Common myeloid progenitor, CD34-positive (primary cell): ENCODE measurements at regions not wholly inside any gene's neighbourhood (a gene's known extent, or its start where the extent isn't known, plus 50 kb on each side); places are given as distances from the start of the nearest gene placed in this dataset.

Source experiments
- CTCF ChIA-PET: fragments of 350-600 bp; sonication (Branson Sonifier 250); formaldehyde crosslinking; loops from one replicate; lab custom pipeline; 2021; ENCODE audit warnings: antibody characterized with exemption; lab: Charles Lee
- POLR2A ChIA-PET: fragments of 350-600 bp; sonication (Branson Sonifier 250); formaldehyde crosslinking; loops from one replicate; lab custom pipeline; 2021; ENCODE audit warnings: antibody characterized with exemption; lab: Charles Lee
- DNase-seq, 3 donors: peaks; one replicate each; pipeline versions ENCODE4 v3.0.0 to v3.0.0-alpha.2; 2013
- H3K27ac ChIP-seq, 2 experiments: 1 replicate in 1 of 2; 2 replicates in 1 of 2; pipeline ENCODE4 v1.7.0; 2013; ENCODE audit warnings: inconsistent platforms in 2 of 2, low read length in 2 of 2, mild to moderate bottlenecking in 2 of 2, low read depth in 1 of 2, moderate library complexity in 1 of 2; ENCODE audit not compliant: severe bottlenecking in 2 of 2, insufficient read depth in 1 of 2, poor library complexity in 1 of 2
- H3K27me3 ChIP-seq, 5 experiments: replicated peaks in 2 of 5; 1 replicate in 3 of 5; 2 replicates in 2 of 5; pipeline versions ENCODE4 v1.6.1 to v1.7.0; 2013; ENCODE audit warnings: low read length in 4 of 5, mild to moderate bottlenecking in 2 of 5, moderate library complexity in 2 of 5, inconsistent platforms in 1 of 5; ENCODE audit not compliant: insufficient read depth in 5 of 5, control insufficient read depth in 4 of 5
- H3K36me3 ChIP-seq, 4 experiments: 1 replicate in 2 of 4; 2 replicates in 2 of 4; pipeline versions ENCODE4 v1.6.1 to v1.7.0; 2013; ENCODE audit warnings: low read length in 3 of 4, control low read depth in 1 of 4, mild to moderate bottlenecking in 1 of 4; ENCODE audit not compliant: control insufficient read depth in 4 of 4, insufficient read depth in 4 of 4
- H3K4me1 ChIP-seq, 4 experiments: 1 replicate in 3 of 4; 2 replicates in 1 of 4; pipeline versions ENCODE4 v1.6.1 to v1.7.1; 2013; ENCODE audit warnings: low read length in 3 of 4, mild to moderate bottlenecking in 3 of 4, control low read depth in 1 of 4, inconsistent platforms in 1 of 4, moderate library complexity in 1 of 4; ENCODE audit not compliant: control insufficient read depth in 4 of 4, insufficient read depth in 4 of 4; ENCODE audit errors: control extremely low read depth in 1 of 4
- H3K4me3 ChIP-seq, 7 experiments: 1 replicate in 4 of 7; 2 replicates in 3 of 7; pipeline versions ENCODE4 v1.5.1 to v1.7.0; 2013; ENCODE audit warnings: mild to moderate bottlenecking in 7 of 7, low read length in 6 of 7, moderate library complexity in 6 of 7, inconsistent platforms in 2 of 7, low read depth in 2 of 7, control low read depth in 1 of 7; ENCODE audit not compliant: insufficient read depth in 4 of 7, control insufficient read depth in 1 of 7; ENCODE audit errors: extremely low read depth in 1 of 7
- H3K9me3 ChIP-seq, 5 experiments: 1 replicate in 4 of 5; 2 replicates in 1 of 5; pipeline versions ENCODE4 v1.6.1 to v1.7.1; 2013; ENCODE audit warnings: low read length in 4 of 5, mild to moderate bottlenecking in 2 of 5, inconsistent platforms in 1 of 5, low read depth in 1 of 5, moderate library complexity in 1 of 5; ENCODE audit not compliant: control insufficient read depth in 4 of 5, insufficient read depth in 2 of 5; ENCODE audit errors: control extremely low read depth in 1 of 5
- WGBS: methylation state at CpG from one replicate; pipeline ENCODE4 v1.1.5; 2013; ENCODE audit not compliant: insufficient coverage; 5-methylcytosine and 5-hydroxymethylcytosine counted together

DNA sequence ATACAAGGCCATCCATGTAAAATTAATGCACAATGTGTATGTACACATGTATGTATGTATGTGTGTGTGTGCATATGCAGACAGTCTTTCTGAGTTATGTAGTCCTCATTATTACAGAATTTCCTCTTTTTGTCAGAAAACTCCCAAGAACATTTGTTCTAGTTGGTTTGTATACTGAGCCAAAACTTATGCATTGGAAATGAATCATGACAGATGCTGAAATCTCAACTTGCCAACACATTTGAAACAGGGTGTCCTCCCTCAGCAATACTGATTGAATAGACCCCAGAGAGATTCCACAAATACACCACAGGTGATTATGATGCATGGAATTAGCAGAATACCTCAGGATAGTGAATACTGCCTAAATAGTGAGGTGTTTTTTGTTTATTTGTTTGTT lies 472.9 kb upstream of the PCDH15 start:
- Histone ChIP-seq H3K9me3 (no peaks in the 10 kb centered on the region), H3K4me3 (no peak overlapping the region), H3K36me3 (no peaks in the 10 kb centered on the region), H3K4me1 (no peaks in the 10 kb centered on the region), H3K27ac (no peak overlapping the region), H3K27me3 (no peaks in the 10 kb centered on the region)
- ChIA-PET POLR2A (no interaction called here), CTCF (no interaction called here)
- no peak for DNase-seq

GRCh38 chr10:55272886-55273285 lies 471.9 kb upstream of the PCDH15 start:
- H3K36me3 ChIP-seq = no peaks in the 10 kb centered on the region
- ChIA-PET POLR2A (no interaction called here), CTCF (no interaction called here)
- no peaks in the 10 kb centered on the region for H3K27me3 ChIP-seq
- DNase-seq = no peak
- H3K4me1 ChIP-seq = no peaks in the 10 kb centered on the region
- H3K27ac ChIP-seq = no peak overlapping the region
- H3K9me3 ChIP-seq = no peaks in the 10 kb centered on the region
- no peak overlapping the region for H3K4me3 ChIP-seq
- 100% methylated on average over 1 of the region's 3 CpGs for WGBS

- Histone ChIP-seq H3K36me3 (no peaks in the 10 kb centered on the region), H3K4me3 (no peak overlapping the region), H3K27me3 (no peaks in the 10 kb centered on the region), H3K27ac (no peak overlapping the region), H3K4me1 (no peaks in the 10 kb centered on the region), H3K9me3 (no peaks in the 10 kb centered on the region)
- ChIA-PET CTCF (no interaction called here), POLR2A (no interaction called here)
- WGBS = 96% methylated on average over 4 of the region's 4 CpGs
- no peak for DNase-seq
Observed at GRCh38 chr10:55266797-55267196, 465.8 kb upstream of the PCDH15 start.

GRCh38 chr10:55263327-55263726 lies 462.3 kb upstream of the PCDH15 start:
- Histone ChIP-seq H3K36me3 (no peaks in the 10 kb centered on the region), H3K4me3 (no peak overlapping the region), H3K9me3 (no peaks in the 10 kb centered on the region), H3K27me3 (no peaks in the 10 kb centered on the region), H3K27ac (no peak overlapping the region), H3K4me1 (no peaks in the 10 kb centered on the region)
- no peak for DNase-seq
- ChIA-PET CTCF (interaction anchor here (1.1 kb wide), 1 partner anchor 15 kb away, joined by 3 read pairs; no protein-coding TSS in a partner anchor), POLR2A (no interaction called here)
- WGBS = 94% methylated on average over 2 of the region's 5 CpGs

GRCh38 chr10:55242544-55242943 lies 441.5 kb upstream of the PCDH15 start:
- ChIA-PET POLR2A (no interaction called here), CTCF (no interaction called here)
- no peaks in the 10 kb centered on the region for H3K36me3 ChIP-seq
- H3K27ac ChIP-seq = no peak overlapping the region
- DNase-seq = no peak
- no peaks in the 10 kb centered on the region for H3K4me1 ChIP-seq
- H3K9me3 ChIP-seq = no peaks in the 10 kb centered on the region
- no peak overlapping the region for H3K4me3 ChIP-seq
- 90% methylated on average over 2 of the region's 6 CpGs for WGBS
- H3K27me3 ChIP-seq = no peaks in the 10 kb centered on the region

- ChIA-PET CTCF (no interaction called here), POLR2A (no interaction called here)
- no peak overlapping the region for H3K27ac ChIP-seq
Observed at GRCh38 chr10:55237462-55237861, 436.4 kb upstream of the PCDH15 start.

DNA sequence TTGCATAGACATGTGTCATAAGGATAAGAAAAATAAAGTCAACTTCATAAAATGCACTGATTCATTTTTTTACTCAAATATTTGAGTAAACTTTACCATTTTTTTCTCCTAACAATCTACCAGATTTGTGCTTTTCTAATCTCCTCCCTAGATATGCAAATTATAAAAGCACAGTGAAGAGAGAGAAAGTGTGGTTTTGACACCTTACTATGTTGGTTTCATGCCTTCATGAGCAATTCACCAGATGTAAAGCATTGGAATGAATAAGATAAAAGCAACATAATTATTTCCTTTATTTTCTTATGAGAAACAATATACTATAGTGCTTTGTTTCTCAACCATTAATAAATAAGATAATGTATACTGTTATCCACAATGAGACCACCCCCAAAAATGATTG lies 432.5 kb upstream of the PCDH15 start:
- no peaks in the 10 kb centered on the region for H3K36me3 ChIP-seq
- ChIA-PET POLR2A (no interaction called here), CTCF (no interaction called here)
- H3K27me3 ChIP-seq = peaks cover 0 to 2% (median 0%) of the 10 kb centered on the region in 5 experiments
- no peak overlapping the region for H3K4me3 ChIP-seq
- no peaks in the 10 kb centered on the region for H3K4me1 ChIP-seq
- H3K9me3 ChIP-seq = no peaks in the 10 kb centered on the region
- H3K27ac ChIP-seq = no peak overlapping the region
- DNase-seq = no peak

More at GRCh38 chr10:55237462-55237861, 436.4 kb upstream of the PCDH15 start:
- Histone ChIP-seq H3K9me3 (no peaks in the 10 kb centered on the region), H3K4me3 (no peak overlapping the region), H3K36me3 (no peaks in the 10 kb centered on the region), H3K27me3 (peaks cover 0 to 2% (median 0%) of the 10 kb centered on the region in 5 experiments), H3K4me1 (no peaks in the 10 kb centered on the region)
- no peak for DNase-seq
